Spleen (tissue), 7 donors: ENCODE measurements at regions not wholly inside any gene's neighbourhood (a gene's known extent, or its start where the extent isn't known, plus 50 kb on each side); places are given as distances from the start of the nearest gene placed in this dataset.

Experiments
- POLR2A ChIP-seq, 3 donors: fragments of 450-650 bp; IDR thresholded peaks; one replicate each; pipeline ENCODE4 v1.5.1; 2017; ENCODE audit warnings: antibody characterized with exemption in 3 of 3, mild to moderate bottlenecking in 1 of 3
- POLR2AphosphoS5 ChIP-seq, 3 donors: sonication (generic); formaldehyde crosslinking; IDR thresholded peaks; one replicate each; pipeline ENCODE4 v1.5.1; 2017; ENCODE audit warnings: antibody characterized with exemption in 3 of 3
- TF ChIP-seq, protein P1 (sequence below), 11 experiments: fragments of 200-600 bp in 7 of 11; fragments of 450-650 bp in 4 of 11; sonication (generic) in 4 of 11; IDR thresholded peaks in 8 of 11; conservative IDR thresholded peaks in 3 of 11; 1 replicate in 7 of 11; 2 replicates in 4 of 11; pipeline versions ENCODE4 v1.4.0 to v1.8.0; 2016 to 2021; ENCODE audit warnings: antibody characterized with exemption in 11 of 11, inconsistent platforms in 4 of 11, mild to moderate bottlenecking in 1 of 11
- donor health status: DM: no; HTN: no; CAD: no; lungs with moderate emphysema.
- donor health status: DM: no; HTN: no; CAD: no.
- donor health status: DM: no; HTN: no; CAD: no.

DNA sequence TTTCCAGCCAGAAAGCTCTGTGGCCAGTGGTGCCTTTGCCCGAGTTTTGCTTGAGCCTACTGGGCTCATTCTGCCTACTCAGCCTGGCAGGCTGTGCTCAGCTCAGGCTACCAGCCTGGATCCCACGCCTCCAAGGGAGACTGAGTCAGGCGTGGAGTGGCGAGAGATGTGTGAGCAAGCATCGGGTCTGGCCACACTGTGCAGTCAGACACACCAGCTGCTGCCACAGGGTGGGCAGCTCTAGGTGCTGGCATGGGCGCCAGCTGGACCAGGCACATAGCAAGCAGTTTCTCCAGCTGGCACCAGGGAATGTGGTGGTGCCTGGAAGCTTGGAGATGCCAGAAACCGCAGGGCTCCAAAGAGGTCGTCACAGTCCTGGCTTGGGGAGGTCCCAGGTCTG lies 498.5 kb upstream of the CNTN4 start:
- TF ChIP-seq, protein P1, sequence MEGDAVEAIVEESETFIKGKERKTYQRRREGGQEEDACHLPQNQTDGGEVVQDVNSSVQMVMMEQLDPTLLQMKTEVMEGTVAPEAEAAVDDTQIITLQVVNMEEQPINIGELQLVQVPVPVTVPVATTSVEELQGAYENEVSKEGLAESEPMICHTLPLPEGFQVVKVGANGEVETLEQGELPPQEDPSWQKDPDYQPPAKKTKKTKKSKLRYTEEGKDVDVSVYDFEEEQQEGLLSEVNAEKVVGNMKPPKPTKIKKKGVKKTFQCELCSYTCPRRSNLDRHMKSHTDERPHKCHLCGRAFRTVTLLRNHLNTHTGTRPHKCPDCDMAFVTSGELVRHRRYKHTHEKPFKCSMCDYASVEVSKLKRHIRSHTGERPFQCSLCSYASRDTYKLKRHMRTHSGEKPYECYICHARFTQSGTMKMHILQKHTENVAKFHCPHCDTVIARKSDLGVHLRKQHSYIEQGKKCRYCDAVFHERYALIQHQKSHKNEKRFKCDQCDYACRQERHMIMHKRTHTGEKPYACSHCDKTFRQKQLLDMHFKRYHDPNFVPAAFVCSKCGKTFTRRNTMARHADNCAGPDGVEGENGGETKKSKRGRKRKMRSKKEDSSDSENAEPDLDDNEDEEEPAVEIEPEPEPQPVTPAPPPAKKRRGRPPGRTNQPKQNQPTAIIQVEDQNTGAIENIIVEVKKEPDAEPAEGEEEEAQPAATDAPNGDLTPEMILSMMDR (IDR thresholded peaks at IDR 0.05 in 8 of 11, conservative IDR thresholded peaks at IDR 0.05 in 3 of 11) = no peak
- TF ChIP-seq POLR2AphosphoS5 (IDR thresholded peaks at IDR 0.05) (no peak), POLR2A (IDR thresholded peaks at IDR 0.05) (no peak)
